GM23338 (cell line): ENCODE measurements at regions not wholly inside any gene's neighbourhood (a gene's known extent, or its start where the extent isn't known, plus 50 kb on each side); places are given as distances from the start of the nearest gene placed in this dataset.

Experiments
- CREB1 ChIP-seq: fragments of 250-450 bp; sonication (Bioruptor Pico); IDR thresholded peaks from 2 replicates; pipeline ENCODE4 v1.5.0; 2020; ENCODE audit warnings: low read depth, mild to moderate bottlenecking, moderate library complexity
- EZH2 ChIP-seq: fragments of 200-600 bp; sonication (generic); IDR thresholded peaks from one replicate; pipeline ENCODE4 v1.8.0; 2017; ENCODE audit warnings: antibody characterized with exemption, mild to moderate bottlenecking, low read depth; ENCODE audit not compliant: unreplicated experiment
- EZH2phosphoT487 ChIP-seq: fragments of 200-600 bp; sonication (generic); IDR thresholded peaks from one replicate; pipeline ENCODE4 v1.8.1; 2018; ENCODE audit warnings: antibody characterized with exemption; ENCODE audit not compliant: unreplicated experiment
- JUNB ChIP-seq: IDR thresholded peaks from one replicate; pipeline ENCODE4 v1.6.1; 2016; ENCODE audit warnings: antibody characterized with exemption; ENCODE audit not compliant: unreplicated experiment
- NANOG ChIP-seq: IDR thresholded peaks from 2 replicates; pipeline ENCODE4 v1.6.1; 2016; ENCODE audit warnings: antibody characterized with exemption, borderline replicate concordance
- POLR2AphosphoS5 ChIP-seq: IDR thresholded peaks from 2 replicates; pipeline ENCODE4 v1.6.1; 2016; ENCODE audit warnings: antibody characterized with exemption, low read depth
- STAT1 ChIP-seq: IDR thresholded peaks from one replicate; pipeline ENCODE4 v1.6.1; 2016; ENCODE audit warnings: antibody characterized with exemption; ENCODE audit not compliant: unreplicated experiment
- TF ChIP-seq, protein P1 (sequence below), 2 experiments: fragments of 200-600 bp in 1 of 2; sonication (generic) in 1 of 2; conservative IDR thresholded peaks; 2 replicates each; pipeline versions ENCODE4 v1.5.1 to v1.6.1; 2016 to 2017; ENCODE audit warnings: antibody characterized with exemption in 2 of 2, low read depth in 2 of 2, mild to moderate bottlenecking in 2 of 2, moderate library complexity in 1 of 2
- TF ChIP-seq, protein P2 (sequence below): IDR thresholded peaks from 2 replicates; pipeline ENCODE4 v1.6.1; 2016; ENCODE audit warnings: antibody characterized with exemption
- TF ChIP-seq, protein P3 (sequence below): IDR thresholded peaks from one replicate; pipeline ENCODE4 v1.6.1; 2018; ENCODE audit warnings: antibody characterized with exemption; ENCODE audit not compliant: unreplicated experiment

DNA sequence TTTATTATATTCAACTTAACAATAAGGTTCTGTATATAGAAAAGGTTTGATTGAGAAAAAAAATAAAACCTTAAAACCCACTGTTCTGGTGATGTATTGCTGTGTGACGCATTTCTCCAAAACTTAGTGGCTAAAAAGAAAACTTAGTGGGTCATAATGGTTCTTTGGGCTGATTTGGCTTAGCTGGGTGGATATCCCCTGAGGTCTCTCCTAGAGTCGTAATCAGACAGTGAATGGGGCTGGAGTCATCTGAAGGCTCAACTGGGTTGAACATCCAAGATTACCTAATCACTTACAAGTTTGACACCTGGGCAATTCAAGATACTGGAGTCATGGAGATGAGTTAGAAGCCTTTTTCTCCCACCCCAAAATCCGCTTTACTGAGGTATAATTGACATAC lies 111.6 kb upstream of the TBL1XR1 start:
- no peak for TF ChIP-seq EZH2
- TF ChIP-seq POLR2AphosphoS5, result no peak
- TF ChIP-seq, protein P1, sequence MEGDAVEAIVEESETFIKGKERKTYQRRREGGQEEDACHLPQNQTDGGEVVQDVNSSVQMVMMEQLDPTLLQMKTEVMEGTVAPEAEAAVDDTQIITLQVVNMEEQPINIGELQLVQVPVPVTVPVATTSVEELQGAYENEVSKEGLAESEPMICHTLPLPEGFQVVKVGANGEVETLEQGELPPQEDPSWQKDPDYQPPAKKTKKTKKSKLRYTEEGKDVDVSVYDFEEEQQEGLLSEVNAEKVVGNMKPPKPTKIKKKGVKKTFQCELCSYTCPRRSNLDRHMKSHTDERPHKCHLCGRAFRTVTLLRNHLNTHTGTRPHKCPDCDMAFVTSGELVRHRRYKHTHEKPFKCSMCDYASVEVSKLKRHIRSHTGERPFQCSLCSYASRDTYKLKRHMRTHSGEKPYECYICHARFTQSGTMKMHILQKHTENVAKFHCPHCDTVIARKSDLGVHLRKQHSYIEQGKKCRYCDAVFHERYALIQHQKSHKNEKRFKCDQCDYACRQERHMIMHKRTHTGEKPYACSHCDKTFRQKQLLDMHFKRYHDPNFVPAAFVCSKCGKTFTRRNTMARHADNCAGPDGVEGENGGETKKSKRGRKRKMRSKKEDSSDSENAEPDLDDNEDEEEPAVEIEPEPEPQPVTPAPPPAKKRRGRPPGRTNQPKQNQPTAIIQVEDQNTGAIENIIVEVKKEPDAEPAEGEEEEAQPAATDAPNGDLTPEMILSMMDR (conservative IDR thresholded peaks at IDR 0.05; ENCODE audit: low read depth in 2 of 2), result no peak
- TF ChIP-seq NANOG, result no peak
- no peak for TF ChIP-seq EZH2phosphoT487
- TF ChIP-seq, protein P2, sequence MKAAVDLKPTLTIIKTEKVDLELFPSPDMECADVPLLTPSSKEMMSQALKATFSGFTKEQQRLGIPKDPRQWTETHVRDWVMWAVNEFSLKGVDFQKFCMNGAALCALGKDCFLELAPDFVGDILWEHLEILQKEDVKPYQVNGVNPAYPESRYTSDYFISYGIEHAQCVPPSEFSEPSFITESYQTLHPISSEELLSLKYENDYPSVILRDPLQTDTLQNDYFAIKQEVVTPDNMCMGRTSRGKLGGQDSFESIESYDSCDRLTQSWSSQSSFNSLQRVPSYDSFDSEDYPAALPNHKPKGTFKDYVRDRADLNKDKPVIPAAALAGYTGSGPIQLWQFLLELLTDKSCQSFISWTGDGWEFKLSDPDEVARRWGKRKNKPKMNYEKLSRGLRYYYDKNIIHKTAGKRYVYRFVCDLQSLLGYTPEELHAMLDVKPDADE, result no peak
- no peak for TF ChIP-seq CREB1 (CRISPR knock-in tag)
- no peak for TF ChIP-seq STAT1
- TF ChIP-seq, protein P3, sequence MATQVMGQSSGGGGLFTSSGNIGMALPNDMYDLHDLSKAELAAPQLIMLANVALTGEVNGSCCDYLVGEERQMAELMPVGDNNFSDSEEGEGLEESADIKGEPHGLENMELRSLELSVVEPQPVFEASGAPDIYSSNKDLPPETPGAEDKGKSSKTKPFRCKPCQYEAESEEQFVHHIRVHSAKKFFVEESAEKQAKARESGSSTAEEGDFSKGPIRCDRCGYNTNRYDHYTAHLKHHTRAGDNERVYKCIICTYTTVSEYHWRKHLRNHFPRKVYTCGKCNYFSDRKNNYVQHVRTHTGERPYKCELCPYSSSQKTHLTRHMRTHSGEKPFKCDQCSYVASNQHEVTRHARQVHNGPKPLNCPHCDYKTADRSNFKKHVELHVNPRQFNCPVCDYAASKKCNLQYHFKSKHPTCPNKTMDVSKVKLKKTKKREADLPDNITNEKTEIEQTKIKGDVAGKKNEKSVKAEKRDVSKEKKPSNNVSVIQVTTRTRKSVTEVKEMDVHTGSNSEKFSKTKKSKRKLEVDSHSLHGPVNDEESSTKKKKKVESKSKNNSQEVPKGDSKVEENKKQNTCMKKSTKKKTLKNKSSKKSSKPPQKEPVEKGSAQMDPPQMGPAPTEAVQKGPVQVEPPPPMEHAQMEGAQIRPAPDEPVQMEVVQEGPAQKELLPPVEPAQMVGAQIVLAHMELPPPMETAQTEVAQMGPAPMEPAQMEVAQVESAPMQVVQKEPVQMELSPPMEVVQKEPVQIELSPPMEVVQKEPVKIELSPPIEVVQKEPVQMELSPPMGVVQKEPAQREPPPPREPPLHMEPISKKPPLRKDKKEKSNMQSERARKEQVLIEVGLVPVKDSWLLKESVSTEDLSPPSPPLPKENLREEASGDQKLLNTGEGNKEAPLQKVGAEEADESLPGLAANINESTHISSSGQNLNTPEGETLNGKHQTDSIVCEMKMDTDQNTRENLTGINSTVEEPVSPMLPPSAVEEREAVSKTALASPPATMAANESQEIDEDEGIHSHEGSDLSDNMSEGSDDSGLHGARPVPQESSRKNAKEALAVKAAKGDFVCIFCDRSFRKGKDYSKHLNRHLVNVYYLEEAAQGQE, result no peak
- no peak for TF ChIP-seq JUNB
